Gastroesophageal sphincter (tissue), 3 donors: ENCODE measurements at regions not wholly inside any gene's neighbourhood (a gene's known extent, or its start where the extent isn't known, plus 50 kb on each side); places are given as distances from the start of the nearest gene placed in this dataset.
"Not testable (repeated sequence)": the region's sequence is repeated elsewhere in the genome, so short reads cannot be mapped to it uniquely, and the experiment has no call there.

ENCODE experiments used
- EP300 ChIP-seq: sonication (generic); formaldehyde crosslinking; IDR thresholded peaks from one replicate; pipeline ENCODE4 v1.6.1; 2017; ENCODE audit warnings: antibody characterized with exemption, mild to moderate bottlenecking
- POLR2A ChIP-seq, 2 donors: fragments of 450-650 bp; IDR thresholded peaks; one replicate each; pipeline ENCODE4 v1.6.1; 2017; ENCODE audit warnings: antibody characterized with exemption in 2 of 2, mild to moderate bottlenecking in 2 of 2, moderate library complexity in 1 of 2
- POLR2AphosphoS5 ChIP-seq: sonication (generic); formaldehyde crosslinking; IDR thresholded peaks from one replicate; pipeline ENCODE4 v1.6.1; 2017; ENCODE audit warnings: antibody characterized with exemption
- TF ChIP-seq, protein P1 (sequence below), 4 experiments: fragments of 200-600 bp in 2 of 4; fragments of 450-650 bp in 2 of 4; sonication (generic) in 1 of 4; IDR thresholded peaks; one replicate each; pipeline ENCODE4 v1.5.1; 2017 to 2019; ENCODE audit warnings: antibody characterized with exemption in 4 of 4, mild to moderate bottlenecking in 2 of 4, moderate library complexity in 2 of 4

DNA sequence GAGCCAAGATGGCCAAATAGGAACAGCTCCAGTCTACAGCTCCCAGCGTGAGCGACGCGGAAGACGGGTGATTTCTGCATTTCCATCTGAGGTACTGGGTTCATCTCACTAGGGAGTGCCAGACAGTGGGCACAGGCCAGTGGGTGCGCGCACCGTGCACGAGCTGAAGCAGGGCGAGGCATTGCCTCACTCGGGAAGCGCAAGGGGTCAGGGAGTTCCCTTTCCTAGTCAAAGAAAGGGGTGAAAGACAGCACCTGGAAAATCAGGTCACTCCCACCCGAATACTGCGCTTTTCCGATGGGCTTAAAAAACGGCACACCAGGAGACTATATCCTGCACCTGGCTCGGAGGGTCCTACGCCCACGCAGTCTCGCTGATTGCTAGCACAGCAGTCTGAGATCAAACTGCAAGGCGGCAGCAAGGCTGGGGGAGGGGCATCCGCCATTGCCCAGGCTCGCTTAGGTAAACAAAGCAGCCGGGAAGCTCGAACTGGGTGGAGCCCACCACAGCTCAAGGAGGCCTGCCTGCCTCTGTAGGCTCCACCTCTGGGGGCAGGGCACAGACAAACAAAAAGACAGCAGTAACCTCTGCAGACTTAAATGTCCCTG is 216.7 kb upstream of the FZD8 start:
- TF ChIP-seq, protein P1, sequence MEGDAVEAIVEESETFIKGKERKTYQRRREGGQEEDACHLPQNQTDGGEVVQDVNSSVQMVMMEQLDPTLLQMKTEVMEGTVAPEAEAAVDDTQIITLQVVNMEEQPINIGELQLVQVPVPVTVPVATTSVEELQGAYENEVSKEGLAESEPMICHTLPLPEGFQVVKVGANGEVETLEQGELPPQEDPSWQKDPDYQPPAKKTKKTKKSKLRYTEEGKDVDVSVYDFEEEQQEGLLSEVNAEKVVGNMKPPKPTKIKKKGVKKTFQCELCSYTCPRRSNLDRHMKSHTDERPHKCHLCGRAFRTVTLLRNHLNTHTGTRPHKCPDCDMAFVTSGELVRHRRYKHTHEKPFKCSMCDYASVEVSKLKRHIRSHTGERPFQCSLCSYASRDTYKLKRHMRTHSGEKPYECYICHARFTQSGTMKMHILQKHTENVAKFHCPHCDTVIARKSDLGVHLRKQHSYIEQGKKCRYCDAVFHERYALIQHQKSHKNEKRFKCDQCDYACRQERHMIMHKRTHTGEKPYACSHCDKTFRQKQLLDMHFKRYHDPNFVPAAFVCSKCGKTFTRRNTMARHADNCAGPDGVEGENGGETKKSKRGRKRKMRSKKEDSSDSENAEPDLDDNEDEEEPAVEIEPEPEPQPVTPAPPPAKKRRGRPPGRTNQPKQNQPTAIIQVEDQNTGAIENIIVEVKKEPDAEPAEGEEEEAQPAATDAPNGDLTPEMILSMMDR (IDR thresholded peaks at IDR 0.05): not testable (repeated sequence)
- TF ChIP-seq POLR2A (IDR thresholded peaks at IDR 0.05); POLR2AphosphoS5; EP300: not testable (repeated sequence)
